ENCODE measurements at regions not wholly inside any gene's neighbourhood (a gene's known extent, or its start where the extent isn't known, plus 50 kb on each side); places are given as distances from the start of the nearest gene placed in this dataset.
A peak's percentile ranks its signal among the peaks of the same experiment; 100 is the strongest.

DNA sequence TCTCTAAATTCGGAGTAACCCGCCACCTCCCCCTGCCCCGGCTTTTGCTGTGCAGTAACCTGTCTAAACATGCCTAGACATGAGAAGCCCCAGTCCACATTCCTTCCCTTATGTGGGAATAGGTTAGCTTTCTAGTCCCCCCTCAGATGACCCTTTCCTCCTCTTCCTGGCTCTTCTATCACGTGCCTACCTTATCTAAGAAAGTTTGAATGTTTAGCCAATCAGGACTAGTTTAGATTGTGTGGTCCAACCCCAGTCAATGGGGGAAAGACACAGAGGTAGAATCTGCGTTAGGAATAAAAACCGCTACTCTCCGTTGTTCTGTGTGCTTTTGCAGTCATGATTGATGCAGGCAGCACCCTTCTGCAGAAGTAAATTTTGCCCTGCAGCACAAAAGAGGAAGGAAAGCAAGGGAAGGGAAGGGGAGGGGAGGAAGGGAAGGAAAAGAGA lies 69.0 kb upstream of the CD93 start:
- Histone ChIP-seq H3K27ac (peak overlapping the region in 1 of 4 donors; percentile 47), H3K4me1 (no peaks in the 10 kb centered on the region), H3K9me3 (no peaks in the 10 kb centered on the region), H3K4me3 (no peak overlapping the region), H3K27me3 (no peaks in the 10 kb centered on the region), H3K36me3 (replicated peaks in 1 of 2; ENCODE audit: insufficient read depth in 1 of 2, low read depth in 2 of 2) (no peaks in the 10 kb centered on the region)
- intact Hi-C loops (cut with DNase I): no loop called here
- no peak for TF ChIP-seq CTCF (IDR thresholded peaks at IDR 0.05)
- peak in 1 of 3 donors; percentile 8 for TF ChIP-seq POLR2A (IDR thresholded peaks at IDR 0.05)
- ATAC-seq (no peak), DNase-seq (no peak)
- WGBS, 2 donors: 46 to 59% methylated on average over 7 of the region's 7 CpGs

DNA sequence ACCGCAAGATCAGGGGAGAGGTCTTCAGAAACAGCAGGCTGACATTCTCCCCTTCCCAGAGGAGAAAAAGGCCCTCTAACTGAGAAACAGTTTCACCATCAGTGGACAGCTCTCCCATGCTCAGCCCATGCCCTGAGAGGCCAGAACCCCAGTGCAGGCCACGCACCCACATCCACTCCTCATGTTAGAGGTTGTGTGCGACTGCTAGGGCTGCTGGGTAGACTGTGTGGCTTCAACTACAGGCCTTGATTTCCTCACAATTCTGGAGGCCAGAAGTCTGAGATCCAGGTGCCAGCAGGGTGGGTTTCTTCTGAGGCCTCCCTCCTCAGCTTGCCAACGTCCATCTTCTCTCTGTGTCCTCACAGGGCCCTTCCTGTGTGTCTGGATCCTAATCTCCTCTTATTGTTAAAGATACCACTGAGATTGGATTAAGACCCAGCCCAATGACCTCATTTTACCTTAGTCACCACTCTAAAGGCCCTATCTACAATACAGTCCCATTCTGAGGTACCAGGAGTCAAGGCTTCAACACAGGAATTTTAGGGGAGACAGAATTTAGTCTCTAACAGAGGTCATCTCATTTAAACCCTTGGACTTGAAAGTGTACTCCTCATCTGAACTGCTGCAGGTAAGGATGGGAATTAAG lies 67.7 kb upstream of the CD93 start:
- Histone ChIP-seq H3K27ac (no peak overlapping the region), H3K4me1 (no peaks in the 10 kb centered on the region), H3K9me3 (no peaks in the 10 kb centered on the region), H3K27me3 (no peaks in the 10 kb centered on the region), H3K4me3 (no peak overlapping the region), H3K36me3 (replicated peaks in 1 of 2; ENCODE audit: insufficient read depth in 1 of 2, low read depth in 2 of 2) (no peaks in the 10 kb centered on the region)
- TF ChIP-seq POLR2A (IDR thresholded peaks at IDR 0.05) (no peak), CTCF (IDR thresholded peaks at IDR 0.05) (no peak)
- WGBS, 2 donors: 63 to 82% methylated on average over 3 to 4 of the region's 4 CpGs
- intact Hi-C loops (cut with DNase I): no loop called here
- DNase-seq: no peak
- no peak for ATAC-seq

GRCh38 chr20:23152902-23153301 lies 66.8 kb upstream of the CD93 start:
- no peaks in the 10 kb centered on the region for H3K4me1 ChIP-seq
- ATAC-seq (no peak), DNase-seq (no peak)
- peak overlapping the region in 1 of 4 donors; percentile 12 for H3K27ac ChIP-seq
- no peaks in the 10 kb centered on the region for H3K27me3 ChIP-seq
- TF ChIP-seq CTCF (IDR thresholded peaks at IDR 0.05) (no peak), POLR2A (IDR thresholded peaks at IDR 0.05) (no peak)
- no peaks in the 10 kb centered on the region for H3K9me3 ChIP-seq
- WGBS, 2 donors: 83 to 92% methylated on average over 3 of the region's 3 CpGs
- intact Hi-C loops (cut with DNase I): no loop called here
- no peaks in the 10 kb centered on the region for H3K36me3 ChIP-seq (replicated peaks in 1 of 2; ENCODE audit: insufficient read depth in 1 of 2, low read depth in 2 of 2)
- no peak overlapping the region for H3K4me3 ChIP-seq

DNA sequence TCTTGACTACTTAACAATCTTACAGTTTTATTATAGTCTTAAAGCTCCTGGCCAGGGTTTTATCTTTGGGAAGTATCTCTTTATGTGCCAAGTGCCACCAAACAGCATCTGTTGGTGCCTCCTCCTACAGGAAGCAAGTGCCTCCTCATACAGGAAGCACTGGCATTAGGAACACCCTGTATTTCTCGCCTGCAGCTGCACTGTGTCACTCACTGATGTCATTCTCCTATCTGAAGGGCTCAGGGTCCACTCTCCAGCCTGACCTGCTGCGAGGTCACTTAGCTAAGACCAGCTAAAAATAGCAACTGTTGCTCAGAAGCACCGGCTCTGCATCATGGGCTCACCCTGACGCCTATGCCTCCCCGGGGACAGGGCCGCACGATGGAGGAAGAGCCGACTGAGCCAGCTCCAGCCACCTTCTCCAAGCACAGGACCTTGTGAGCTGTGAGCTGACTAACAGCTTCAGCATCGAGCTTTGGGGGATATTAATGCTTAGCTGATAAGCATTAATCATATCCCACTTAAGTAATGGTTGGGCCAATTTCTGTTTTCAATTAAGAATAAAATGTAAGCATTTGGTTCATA lies 66.3 kb upstream of the CD93 start:
- intact Hi-C loops (cut with DNase I): no loop called here
- peak; percentile 57 for ATAC-seq
- peak overlapping the region in 1 of 4 donors; percentile 12 for H3K27ac ChIP-seq
- no peak overlapping the region for H3K4me3 ChIP-seq
- 27 to 36% methylated on average over 7 to 9 of the region's 9 CpGs for WGBS, 2 donors
- DNase-seq: peak; percentile 26 to 73 (median 40)
- no peaks in the 10 kb centered on the region for H3K27me3 ChIP-seq
- no peaks in the 10 kb centered on the region for H3K4me1 ChIP-seq
- TF ChIP-seq POLR2A (IDR thresholded peaks at IDR 0.05): no peak
- no peak for TF ChIP-seq CTCF (IDR thresholded peaks at IDR 0.05)
- no peaks in the 10 kb centered on the region for H3K36me3 ChIP-seq (replicated peaks in 1 of 2; ENCODE audit: insufficient read depth in 1 of 2, low read depth in 2 of 2)
- no peaks in the 10 kb centered on the region for H3K9me3 ChIP-seq

- Histone ChIP-seq H3K27ac (peak overlapping the region in 1 of 4 donors; percentile 9), H3K4me3 (no peak overlapping the region), H3K4me1 (no peaks in the 10 kb centered on the region), H3K9me3 (no peaks in the 10 kb centered on the region), H3K36me3 (replicated peaks in 1 of 2; ENCODE audit: insufficient read depth in 1 of 2, low read depth in 2 of 2) (no peaks in the 10 kb centered on the region), H3K27me3 (no peaks in the 10 kb centered on the region)
- 70 to 75% methylated on average over 8 of the region's 8 CpGs for WGBS, 2 donors
- DNase-seq (no peak), ATAC-seq (no peak)
- TF ChIP-seq POLR2A (IDR thresholded peaks at IDR 0.05) (no peak), CTCF (IDR thresholded peaks at IDR 0.05) (no peak)
- intact Hi-C loops (cut with DNase I): no loop called here
Observed at GRCh38 chr20:23151885-23152284, 65.8 kb upstream of the CD93 start.
